SK-N-MC (cell line): ENCODE measurements at regions not wholly inside any gene's neighbourhood (a gene's known extent, or its start where the extent isn't known, plus 50 kb on each side); places are given as distances from the start of the nearest gene placed in this dataset.
"Not testable (repeated sequence)": the region's sequence is repeated elsewhere in the genome, so short reads cannot be mapped to it uniquely, and the experiment has no call there.

Experiments
- DNase-seq: peaks from one replicate; pipeline ENCODE4 v3.0.0-alpha.2; 2011; ENCODE audit warnings: low read depth, low spot score
- H3K27ac ChIP-seq: fragments of 200-600 bp; sonication (generic); 2 replicates; pipeline ENCODE4 v1.5.1; 2016; ENCODE audit warnings: mixed run types
- H3K36me3 ChIP-seq: fragments of 200-600 bp; sonication (generic); 2 replicates; pipeline ENCODE4 v1.6.1; 2017; ENCODE audit warnings: antibody characterized with exemption, low read length, mixed read lengths; ENCODE audit not compliant: insufficient read depth
- H3K4me3 ChIP-seq: fragments of 200-600 bp; sonication (generic); 2 replicates; pipeline ENCODE4 v1.5.1; 2016
- H3K9ac ChIP-seq: fragments of 200-600 bp; sonication (generic); 2 replicates; pipeline ENCODE4 v1.8.0; 2017; ENCODE audit warnings: mixed run types, mixed read lengths; ENCODE audit not compliant: insufficient read length
- H3K9me3 ChIP-seq: fragments of 200-600 bp; sonication (generic); 2 replicates; pipeline ENCODE4 v1.6.1; 2017; ENCODE audit warnings: low read depth, mild to moderate bottlenecking, antibody characterized with exemption, low read length, moderate library complexity, mixed read lengths
- EZH2 ChIP-seq: fragments of 200-600 bp; sonication (generic); IDR thresholded peaks from one replicate; pipeline ENCODE4 v1.6.1; 2017; ENCODE audit warnings: antibody characterized with exemption
- FOXP2 ChIP-seq: optimal IDR thresholded peaks from 2 replicates; pipeline ENCODE3; 2011; ENCODE audit warnings: mild to moderate bottlenecking, moderate library complexity; ENCODE audit not compliant: insufficient read depth; ENCODE audit errors: extremely low read length, control extremely low read depth
- POLR2AphosphoS5 ChIP-seq: IDR thresholded peaks from 2 replicates; pipeline ENCODE4 v1.6.1; 2012; ENCODE audit warnings: mild to moderate bottlenecking, low read depth, low read length, borderline replicate concordance

DNA sequence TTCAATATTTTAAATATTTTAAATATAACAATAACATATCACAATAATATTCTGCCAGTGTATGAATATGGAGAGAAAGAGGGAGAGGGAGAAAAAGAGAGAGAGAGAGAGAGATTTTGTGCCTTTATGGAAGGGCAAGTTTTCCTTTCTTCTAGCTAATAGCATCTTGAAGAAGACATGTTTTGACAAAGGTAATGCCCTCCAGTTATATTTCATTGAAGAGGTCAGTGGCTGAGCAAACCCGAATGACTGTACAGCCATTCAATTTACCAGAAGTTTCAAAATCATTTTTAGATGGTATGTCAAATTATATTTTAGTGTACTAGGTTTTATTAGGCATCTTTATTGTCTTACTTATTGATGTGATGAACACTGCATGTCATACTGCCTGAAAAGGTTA is 139.3 kb downstream of the EMB start:
- no peaks in the 10 kb centered on the region for H3K9me3 ChIP-seq
- H3K9ac ChIP-seq = no peak overlapping the region
- H3K36me3 ChIP-seq = no peaks in the 10 kb centered on the region
- no peak overlapping the region for H3K4me3 ChIP-seq
- H3K27ac ChIP-seq = no peak overlapping the region
- DNase-seq = no peak
- TF ChIP-seq FOXP2 (no peak), POLR2AphosphoS5 (no peak)

DNA sequence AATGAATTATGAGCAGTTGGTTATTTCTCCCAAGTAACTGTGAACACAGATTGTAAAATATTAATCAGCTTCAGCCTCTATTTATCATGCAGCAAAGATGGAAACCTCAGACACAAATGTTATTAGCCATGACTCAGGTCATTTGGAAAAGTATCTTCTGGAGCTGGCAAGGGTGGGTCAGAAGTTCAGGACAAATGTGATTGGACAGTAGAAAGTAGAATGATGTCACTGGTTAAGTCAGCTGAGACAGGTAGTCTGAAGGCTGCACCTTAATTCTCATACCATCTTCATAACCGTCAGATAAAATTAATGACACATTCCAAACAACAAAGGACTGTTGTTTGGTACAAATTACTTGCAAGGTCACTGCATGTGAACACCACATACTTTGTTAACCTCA is 140.2 kb downstream of the EMB start:
- no peaks in the 10 kb centered on the region for H3K9me3 ChIP-seq
- no peak overlapping the region for H3K4me3 ChIP-seq
- DNase-seq = no peak
- TF ChIP-seq EZH2 (no peak), FOXP2 (no peak), POLR2AphosphoS5 (no peak)
- no peak overlapping the region for H3K27ac ChIP-seq
- no peaks in the 10 kb centered on the region for H3K36me3 ChIP-seq
- no peak overlapping the region for H3K9ac ChIP-seq

- TF ChIP-seq EZH2 (no peak), FOXP2 (no peak), POLR2AphosphoS5 (no peak)
- Histone ChIP-seq H3K9me3 (no peaks in the 10 kb centered on the region), H3K36me3 (no peaks in the 10 kb centered on the region), H3K9ac (no peak overlapping the region), H3K27ac (no peak overlapping the region), H3K4me3 (no peak overlapping the region)
- no peak for DNase-seq
Observed at GRCh38 chr5:50299896-50300295, 141.2 kb downstream of the EMB start.

DNA sequence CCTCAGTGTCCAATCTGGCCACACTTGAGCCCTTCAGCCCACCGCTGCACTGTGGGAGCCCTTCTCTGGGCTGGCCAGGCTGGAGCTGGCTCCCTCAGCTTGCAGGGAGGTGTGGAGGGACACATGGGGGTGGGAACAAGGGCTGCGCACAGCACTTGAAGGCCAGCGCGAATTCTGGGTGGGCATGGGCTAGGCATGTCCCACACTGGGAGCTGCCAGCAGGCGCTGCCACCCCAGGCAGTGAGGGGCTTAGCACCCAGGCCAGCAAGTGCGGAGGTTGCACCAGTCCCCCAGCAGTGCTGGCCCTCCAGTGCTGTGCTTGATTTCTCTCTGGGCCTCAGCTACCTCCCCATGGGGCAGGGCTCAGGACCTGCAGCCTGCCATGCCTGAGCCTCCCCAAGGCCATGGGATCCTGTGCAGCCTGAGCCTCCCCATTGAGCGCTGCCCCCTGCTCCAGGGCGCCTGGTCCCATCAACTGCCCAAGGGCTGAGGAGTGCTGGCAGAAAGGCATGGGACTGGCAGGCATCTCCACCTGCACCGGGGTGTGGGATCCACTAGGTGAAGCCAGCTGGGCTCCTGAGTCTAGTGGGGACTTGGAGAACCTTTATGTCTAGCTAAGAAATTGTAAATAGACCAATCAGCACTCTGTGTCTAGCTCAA is 148.2 kb downstream of the EMB start:
- Histone ChIP-seq H3K9me3 (no peaks in the 10 kb centered on the region), H3K9ac (no peak overlapping the region), H3K36me3 (no peaks in the 10 kb centered on the region), H3K27ac (no peak overlapping the region), H3K4me3 (no peak overlapping the region)
- no peak for TF ChIP-seq POLR2AphosphoS5
- no peak for TF ChIP-seq FOXP2
- no peak for TF ChIP-seq EZH2
- DNase-seq = no peak

DNA sequence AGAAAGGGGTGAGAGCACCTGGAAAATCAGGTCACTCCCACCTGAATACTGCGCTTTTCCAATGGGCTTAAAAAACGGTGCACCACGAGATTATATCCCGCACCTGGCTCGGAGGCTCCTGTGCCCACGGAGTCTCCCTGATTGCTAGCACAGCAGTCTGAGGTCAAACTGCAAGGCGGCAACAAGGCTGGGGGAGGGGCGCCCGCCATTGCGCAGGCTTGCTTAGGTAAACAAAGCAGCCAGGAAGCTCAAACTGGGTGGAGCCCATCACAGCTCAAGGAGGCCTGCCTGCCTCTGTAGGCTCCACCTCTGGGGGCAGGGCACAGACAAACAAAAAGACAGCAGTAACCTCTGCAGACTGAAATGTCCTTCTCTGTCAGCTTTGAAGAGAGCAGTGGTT is 160.6 kb downstream of the EMB start:
- not testable (repeated sequence) for H3K9ac ChIP-seq, H3K9me3 ChIP-seq, H3K36me3 ChIP-seq, H3K27ac ChIP-seq, H3K4me3 ChIP-seq, DNase-seq
